ENCODE measurements at regions not wholly inside any gene's neighbourhood (a gene's known extent, or its start where the extent isn't known, plus 50 kb on each side); places are given as distances from the start of the nearest gene placed in this dataset.

DNA sequence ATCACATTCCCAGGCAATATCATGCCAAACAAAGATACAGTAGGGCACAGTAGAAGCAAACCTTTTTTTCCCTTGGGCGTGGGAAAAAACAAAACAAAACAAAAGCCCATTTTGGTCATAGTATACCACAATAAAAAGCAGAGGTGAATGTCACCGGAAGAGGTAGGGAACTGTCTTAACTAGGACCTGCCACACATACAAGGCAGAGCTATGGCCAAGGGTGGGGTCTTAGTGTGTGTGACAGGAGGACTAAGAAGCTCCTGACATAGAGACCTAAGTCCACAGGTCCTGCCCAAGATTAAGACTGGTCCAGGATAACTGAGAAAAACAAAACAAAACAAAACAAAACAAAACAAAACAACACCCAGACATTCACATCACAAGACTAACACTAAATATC lies 441.2 kb upstream of the DSEL start:
- TF ChIP-seq, protein P1, sequence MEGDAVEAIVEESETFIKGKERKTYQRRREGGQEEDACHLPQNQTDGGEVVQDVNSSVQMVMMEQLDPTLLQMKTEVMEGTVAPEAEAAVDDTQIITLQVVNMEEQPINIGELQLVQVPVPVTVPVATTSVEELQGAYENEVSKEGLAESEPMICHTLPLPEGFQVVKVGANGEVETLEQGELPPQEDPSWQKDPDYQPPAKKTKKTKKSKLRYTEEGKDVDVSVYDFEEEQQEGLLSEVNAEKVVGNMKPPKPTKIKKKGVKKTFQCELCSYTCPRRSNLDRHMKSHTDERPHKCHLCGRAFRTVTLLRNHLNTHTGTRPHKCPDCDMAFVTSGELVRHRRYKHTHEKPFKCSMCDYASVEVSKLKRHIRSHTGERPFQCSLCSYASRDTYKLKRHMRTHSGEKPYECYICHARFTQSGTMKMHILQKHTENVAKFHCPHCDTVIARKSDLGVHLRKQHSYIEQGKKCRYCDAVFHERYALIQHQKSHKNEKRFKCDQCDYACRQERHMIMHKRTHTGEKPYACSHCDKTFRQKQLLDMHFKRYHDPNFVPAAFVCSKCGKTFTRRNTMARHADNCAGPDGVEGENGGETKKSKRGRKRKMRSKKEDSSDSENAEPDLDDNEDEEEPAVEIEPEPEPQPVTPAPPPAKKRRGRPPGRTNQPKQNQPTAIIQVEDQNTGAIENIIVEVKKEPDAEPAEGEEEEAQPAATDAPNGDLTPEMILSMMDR (IDR thresholded peaks at IDR 0.05), result no peak
- TF ChIP-seq EP300 (IDR thresholded peaks at IDR 0.05), result no peak
